HepG2 (cell line): ENCODE measurements at regions not wholly inside any gene's neighbourhood (a gene's known extent, or its start where the extent isn't known, plus 50 kb on each side); places are given as distances from the start of the nearest gene placed in this dataset.

ENCODE experiments used
- EP300 ChIP-seq, 3 experiments: sonication (generic) in 1 of 3; formaldehyde crosslinking in 1 of 3; IDR thresholded peaks; 2 replicates each; pipeline versions ENCODE4 v1.5.1 to v1.6.1; 2011 to 2020; ENCODE audit warnings: low read depth in 2 of 3, low read length in 2 of 3, borderline replicate concordance in 1 of 3, improper control_type of control experiment in 1 of 3, mild to moderate bottlenecking in 1 of 3, missing genetic modification reagents in 1 of 3, moderate library complexity in 1 of 3
- MXI1 ChIP-seq: IDR thresholded peaks from 3 replicates; pipeline ENCODE4 v1.6.1; 2012; ENCODE audit warnings: low read depth, low read length, inconsistent platforms, borderline replicate concordance
- NR1H2 ChIP-seq: sonication (generic); formaldehyde crosslinking; IDR thresholded peaks from 2 replicates; pipeline ENCODE4 v1.8.1; 2022; ENCODE audit warnings: low read depth, missing genetic modification reagents, borderline replicate concordance
- TF ChIP-seq, protein P1 (sequence below): sonication (generic); formaldehyde crosslinking; IDR thresholded peaks from 2 replicates; pipeline ENCODE4 v1.9.0; 2021; ENCODE audit warnings: missing genetic modification reagents, borderline replicate concordance
- TF ChIP-seq, protein P2 (sequence below): sonication (generic); formaldehyde crosslinking; IDR thresholded peaks from 2 replicates; pipeline ENCODE4 v1.5.0; 2020; ENCODE audit warnings: mild to moderate bottlenecking, missing genetic modification reagents, moderate library complexity
- TF ChIP-seq, protein P3 (sequence below): sonication (generic); formaldehyde crosslinking; conservative IDR thresholded peaks from 2 replicates; pipeline ENCODE4 v1.8.1; 2023; ENCODE audit warnings: missing genetic modification reagents

DNA sequence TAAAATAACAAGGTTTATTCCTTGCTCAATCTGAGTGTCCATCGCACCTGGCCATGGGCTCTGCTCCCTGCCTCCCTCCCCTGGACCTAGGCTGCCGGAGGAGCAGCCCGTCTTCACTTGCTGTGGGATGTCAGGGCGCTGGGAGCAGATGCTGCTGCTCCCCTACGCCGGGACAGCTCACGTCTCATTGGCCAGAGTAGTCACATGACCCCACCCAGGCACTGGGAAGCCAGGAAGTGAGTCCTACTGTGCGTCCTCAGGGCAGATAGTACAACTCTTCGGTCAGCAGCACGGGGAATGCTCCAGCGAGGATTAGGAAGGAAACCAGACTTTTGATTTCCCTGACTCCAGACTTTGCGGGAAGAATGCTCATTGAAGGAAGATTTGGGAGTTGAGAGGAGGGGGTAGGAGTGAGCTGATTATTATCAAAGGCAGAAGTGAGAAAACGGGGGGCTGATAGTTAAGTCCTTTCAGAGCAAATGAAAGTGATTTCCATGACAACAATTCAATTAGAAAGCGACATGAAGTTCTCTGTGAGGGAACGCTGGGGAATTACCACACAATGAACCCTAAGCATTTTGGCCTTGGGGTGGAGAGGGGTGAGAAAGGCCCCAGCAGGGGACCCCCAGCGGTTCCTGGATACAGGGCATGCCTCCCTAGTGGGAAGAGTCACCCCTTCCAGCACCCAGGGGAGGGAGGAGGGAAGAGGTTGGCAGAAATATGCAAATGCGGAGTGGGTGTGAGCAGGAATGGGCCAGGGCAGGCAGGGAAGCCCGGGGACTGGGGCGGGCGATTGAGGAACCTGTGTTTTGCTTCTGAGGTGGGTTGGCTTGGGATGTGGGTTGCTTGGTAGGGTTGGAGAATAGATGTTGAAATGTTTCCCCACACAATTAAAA lies 215.5 kb downstream of the AACS start:
- no peak for TF ChIP-seq MXI1
- TF ChIP-seq, protein P1, sequence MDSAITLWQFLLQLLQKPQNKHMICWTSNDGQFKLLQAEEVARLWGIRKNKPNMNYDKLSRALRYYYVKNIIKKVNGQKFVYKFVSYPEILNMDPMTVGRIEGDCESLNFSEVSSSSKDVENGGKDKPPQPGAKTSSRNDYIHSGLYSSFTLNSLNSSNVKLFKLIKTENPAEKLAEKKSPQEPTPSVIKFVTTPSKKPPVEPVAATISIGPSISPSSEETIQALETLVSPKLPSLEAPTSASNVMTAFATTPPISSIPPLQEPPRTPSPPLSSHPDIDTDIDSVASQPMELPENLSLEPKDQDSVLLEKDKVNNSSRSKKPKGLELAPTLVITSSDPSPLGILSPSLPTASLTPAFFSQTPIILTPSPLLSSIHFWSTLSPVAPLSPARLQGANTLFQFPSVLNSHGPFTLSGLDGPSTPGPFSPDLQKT (CRISPR knock-in tag) = no peak
- TF ChIP-seq, protein P2, sequence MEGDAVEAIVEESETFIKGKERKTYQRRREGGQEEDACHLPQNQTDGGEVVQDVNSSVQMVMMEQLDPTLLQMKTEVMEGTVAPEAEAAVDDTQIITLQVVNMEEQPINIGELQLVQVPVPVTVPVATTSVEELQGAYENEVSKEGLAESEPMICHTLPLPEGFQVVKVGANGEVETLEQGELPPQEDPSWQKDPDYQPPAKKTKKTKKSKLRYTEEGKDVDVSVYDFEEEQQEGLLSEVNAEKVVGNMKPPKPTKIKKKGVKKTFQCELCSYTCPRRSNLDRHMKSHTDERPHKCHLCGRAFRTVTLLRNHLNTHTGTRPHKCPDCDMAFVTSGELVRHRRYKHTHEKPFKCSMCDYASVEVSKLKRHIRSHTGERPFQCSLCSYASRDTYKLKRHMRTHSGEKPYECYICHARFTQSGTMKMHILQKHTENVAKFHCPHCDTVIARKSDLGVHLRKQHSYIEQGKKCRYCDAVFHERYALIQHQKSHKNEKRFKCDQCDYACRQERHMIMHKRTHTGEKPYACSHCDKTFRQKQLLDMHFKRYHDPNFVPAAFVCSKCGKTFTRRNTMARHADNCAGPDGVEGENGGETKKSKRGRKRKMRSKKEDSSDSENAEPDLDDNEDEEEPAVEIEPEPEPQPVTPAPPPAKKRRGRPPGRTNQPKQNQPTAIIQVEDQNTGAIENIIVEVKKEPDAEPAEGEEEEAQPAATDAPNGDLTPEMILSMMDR = no peak
- no peak for TF ChIP-seq EP300 (IDR thresholded peaks at IDR 0.05; ENCODE audit: low read depth in 2 of 2, low read length in 2 of 2)
- TF ChIP-seq EP300 (CRISPR knock-in tag; IDR thresholded peaks at IDR 0.05; ENCODE audit: borderline replicate concordance) = no peak
- TF ChIP-seq, protein P3, sequence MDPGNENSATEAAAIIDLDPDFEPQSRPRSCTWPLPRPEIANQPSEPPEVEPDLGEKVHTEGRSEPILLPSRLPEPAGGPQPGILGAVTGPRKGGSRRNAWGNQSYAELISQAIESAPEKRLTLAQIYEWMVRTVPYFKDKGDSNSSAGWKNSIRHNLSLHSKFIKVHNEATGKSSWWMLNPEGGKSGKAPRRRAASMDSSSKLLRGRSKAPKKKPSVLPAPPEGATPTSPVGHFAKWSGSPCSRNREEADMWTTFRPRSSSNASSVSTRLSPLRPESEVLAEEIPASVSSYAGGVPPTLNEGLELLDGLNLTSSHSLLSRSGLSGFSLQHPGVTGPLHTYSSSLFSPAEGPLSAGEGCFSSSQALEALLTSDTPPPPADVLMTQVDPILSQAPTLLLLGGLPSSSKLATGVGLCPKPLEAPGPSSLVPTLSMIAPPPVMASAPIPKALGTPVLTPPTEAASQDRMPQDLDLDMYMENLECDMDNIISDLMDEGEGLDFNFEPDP (CRISPR knock-in tag) = no peak
- TF ChIP-seq NR1H2 (CRISPR knock-in tag) = no peak
